GM19438 (cell line): ENCODE measurements at regions not wholly inside any gene's neighbourhood (a gene's known extent, or its start where the extent isn't known, plus 50 kb on each side); places are given as distances from the start of the nearest gene placed in this dataset.
"Not testable (repeated sequence)": the region's sequence is repeated elsewhere in the genome, so short reads cannot be mapped to it uniquely, and the experiment has no call there.

Experiments
- ATAC-seq: cut with Tn5 transposase; IDR thresholded peaks from one replicate; pipeline ENCODE4 v1.9.1; 2021; ENCODE audit warnings: low read depth; ENCODE audit not compliant: unreplicated experiment

DNA sequence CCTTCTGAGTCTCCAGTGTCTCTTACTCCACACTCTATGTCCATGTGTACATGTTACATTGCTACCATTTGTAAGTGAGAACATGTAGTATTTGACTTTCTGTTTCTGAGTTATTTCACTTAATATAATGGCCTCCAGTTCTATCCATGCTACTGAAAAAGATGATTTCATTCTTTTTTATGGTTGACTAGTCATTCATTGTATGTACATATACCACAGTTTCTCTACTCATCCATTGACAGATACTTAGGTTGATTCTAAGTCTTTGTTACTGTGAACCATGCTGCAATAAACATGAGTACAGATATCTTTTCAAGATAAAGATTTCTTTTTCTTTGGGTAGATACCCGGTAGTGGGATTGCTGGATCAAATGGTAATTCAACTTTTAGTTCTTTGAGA, 107.1 kb upstream of the CHD1 start:
- no peak for ATAC-seq

DNA sequence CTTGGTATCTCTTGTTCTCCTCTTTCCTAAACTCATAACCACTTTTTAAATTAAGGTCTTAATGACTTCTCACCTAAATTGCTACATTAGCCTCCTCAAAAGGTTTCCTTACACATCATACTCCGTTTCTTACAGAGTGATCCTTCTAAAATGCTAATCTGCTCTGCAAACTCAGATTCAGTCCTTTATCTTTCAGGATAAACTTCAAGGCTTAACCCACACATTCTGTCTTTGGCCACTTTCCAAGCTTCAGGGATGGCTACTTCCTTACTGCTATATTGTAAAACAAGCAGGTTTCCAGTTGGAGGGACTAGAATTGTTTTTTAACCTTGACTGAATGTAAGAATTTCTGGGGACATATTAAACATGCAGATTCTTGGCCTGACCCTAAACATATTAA, 105.5 kb upstream of the CHD1 start:
- ATAC-seq: no peak

DNA sequence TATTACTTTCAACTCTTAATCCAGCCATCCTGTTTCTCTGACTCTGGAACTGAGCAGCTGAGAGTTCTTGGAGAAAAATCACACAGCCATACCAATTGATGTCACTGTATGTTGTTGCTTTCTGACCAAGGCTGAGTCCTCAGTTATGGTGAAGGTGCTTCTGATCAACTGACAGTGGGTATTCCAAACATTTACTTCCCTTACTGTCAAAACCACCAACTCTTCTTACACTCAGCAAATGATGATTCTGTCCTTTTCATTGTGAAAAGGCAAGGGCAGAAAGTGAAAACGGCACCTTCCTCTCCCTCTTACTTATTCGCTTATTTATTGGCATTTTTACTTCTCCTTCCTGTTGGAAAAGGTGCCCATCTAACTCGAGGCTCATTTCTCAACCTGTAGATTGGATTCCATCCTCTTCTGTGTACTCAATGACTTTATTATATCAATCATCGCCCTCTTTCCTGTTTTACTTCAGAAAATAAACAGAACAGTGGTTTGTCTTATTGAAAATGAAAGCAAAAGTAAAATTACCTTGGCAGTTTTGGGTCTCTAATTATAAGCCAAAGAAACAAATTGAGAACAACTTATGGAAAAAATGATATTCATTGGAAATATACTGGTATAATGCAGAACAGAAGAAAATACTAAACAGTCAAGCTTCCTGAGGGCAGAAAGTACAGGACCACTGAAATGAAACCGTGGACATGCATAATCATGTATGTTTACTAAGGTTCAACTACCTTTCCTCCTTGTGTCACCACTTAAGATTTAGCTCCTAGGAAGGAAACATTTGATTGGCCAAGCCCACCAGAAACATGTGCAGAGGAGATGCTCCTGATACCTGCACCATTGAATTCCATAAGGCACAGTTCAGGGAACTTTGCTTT, 104.5 kb upstream of the CHD1 start:
- peak; percentile 9 for ATAC-seq

DNA sequence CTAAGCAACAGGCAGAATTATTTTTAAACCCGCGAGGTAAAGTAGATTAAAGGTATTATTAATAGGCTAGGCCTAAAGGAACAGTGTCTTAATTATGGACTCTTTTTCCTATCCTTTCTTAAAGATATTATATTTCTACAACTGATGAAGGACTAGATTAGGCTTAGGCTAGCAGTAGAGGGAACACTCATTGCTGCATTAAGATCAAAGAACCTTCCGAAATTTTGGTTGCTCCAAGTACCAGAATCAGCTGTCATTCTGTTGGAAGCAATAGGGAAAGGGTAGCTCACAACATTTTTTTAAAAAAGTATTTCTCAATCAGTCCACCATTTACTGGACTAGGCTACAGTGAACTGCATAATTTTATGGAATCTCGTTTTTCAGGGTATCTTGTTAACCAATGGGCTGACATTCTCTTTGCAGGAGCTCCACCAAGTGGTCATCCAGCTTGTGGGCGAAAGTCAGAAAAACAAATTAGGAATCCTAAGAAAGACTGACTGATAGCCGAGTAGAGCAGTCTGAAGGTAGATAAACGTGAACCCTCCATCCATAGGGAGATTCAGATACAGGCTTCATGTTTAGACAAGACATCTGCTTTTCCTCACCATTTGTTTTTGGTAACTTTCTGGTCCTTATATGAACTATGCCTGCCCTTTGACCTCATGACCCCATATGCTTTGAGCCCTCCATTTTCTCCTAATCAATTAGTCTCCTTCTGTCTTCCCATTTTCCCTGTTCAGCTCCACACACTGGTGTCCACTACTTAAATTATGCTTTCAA, 103.6 kb upstream of the CHD1 start:
- ATAC-seq: peak; percentile 44

DNA sequence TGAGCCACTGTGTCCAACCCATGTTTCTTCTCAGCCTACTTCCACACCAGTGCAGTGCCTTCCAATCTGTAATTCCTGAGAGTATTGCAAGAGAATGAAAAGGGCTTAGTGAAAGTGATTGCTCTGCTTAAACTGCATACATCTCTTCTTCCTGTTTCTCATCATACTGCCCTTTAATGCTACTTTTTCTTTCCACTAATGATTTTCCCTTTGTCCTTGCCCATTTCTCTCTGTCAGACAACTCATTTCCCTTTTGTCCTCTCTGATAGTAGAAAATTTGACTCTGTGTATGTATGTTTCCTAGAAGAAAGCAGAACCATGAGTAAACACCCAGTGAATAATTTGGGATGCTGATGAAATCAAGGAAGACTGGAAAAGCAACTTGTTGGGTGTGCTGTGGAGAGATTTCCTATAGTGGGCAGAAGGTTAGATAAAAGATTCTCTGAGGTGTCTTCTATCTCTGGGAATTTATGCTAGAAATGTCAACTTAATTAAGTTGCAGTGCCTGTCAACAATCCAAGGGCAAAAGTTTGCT, 102.2 kb upstream of the CHD1 start:
- no peak for ATAC-seq

DNA sequence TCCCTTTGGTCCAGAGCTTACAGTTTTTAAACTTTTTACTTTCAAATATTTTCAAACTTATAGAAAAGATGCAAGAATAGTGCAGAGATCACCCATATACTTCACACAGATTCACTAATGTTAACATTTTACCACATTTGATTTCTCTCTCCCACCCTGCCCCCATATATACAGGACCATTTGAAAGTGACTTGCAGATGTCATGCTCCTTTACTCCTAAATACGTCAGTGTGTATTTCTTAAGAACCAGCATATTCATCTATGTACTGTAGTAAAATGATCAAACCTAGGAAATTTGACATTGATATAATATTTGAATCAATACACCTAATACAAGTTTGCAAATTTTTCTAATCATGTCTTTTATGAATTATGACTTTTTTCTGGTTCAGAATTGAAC, 100.4 kb upstream of the CHD1 start:
- ATAC-seq: no peak

DNA sequence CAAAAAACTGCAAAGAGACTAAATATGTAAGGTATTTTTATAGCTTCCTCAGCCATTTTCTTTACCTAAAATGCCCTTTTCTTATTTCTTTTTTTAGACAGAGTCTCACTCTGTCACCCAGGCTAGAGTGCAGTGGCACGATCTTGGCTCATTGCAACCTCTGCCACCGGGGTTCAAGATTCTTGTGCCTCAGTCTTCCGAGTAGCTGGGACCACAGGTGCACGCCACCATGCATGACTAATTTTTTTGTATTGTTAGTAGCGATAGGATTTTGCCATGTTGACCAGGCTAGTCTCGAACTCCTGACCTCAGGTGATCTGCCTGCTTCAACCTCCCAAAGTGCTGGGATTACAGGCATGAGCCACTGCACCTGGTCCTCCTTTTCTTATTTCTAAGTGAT, 99.4 kb upstream of the CHD1 start:
- not testable (repeated sequence) for ATAC-seq

DNA sequence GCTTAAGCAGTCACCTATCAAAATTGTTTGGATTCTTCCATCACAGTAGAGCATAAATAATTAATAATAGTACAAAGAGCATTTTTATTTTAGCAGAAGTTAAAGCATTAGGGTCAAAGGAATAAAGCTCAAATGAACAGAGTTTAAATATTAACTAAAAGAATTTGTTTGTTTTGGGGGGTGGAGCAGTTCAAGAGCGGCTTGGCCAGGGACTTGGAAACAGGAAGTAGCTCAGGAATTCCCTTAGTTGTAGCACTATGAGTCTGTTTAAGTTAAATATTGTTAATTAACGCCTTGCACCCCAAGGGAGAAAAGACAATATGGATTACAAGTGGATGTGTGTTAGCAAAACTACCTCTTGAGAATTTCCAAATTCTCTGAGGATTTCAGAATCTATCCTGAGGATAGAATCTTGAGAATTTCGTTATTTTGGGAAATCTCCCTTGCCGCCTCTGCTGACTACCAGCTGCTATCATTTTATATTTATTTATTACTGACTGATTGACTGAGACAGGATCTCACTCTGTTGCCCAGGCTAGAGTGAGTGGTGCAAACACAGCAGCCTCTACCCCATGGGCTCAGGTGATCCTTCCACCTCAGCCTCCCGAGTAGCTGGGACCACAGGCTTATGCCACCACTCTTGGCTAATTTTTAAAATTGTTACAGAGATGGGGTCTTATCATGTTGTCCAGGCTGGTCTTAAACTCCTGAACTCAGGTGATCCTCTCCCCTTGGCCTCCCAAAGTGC, 96.7 kb upstream of the CHD1 start:
- ATAC-seq: no peak

DNA sequence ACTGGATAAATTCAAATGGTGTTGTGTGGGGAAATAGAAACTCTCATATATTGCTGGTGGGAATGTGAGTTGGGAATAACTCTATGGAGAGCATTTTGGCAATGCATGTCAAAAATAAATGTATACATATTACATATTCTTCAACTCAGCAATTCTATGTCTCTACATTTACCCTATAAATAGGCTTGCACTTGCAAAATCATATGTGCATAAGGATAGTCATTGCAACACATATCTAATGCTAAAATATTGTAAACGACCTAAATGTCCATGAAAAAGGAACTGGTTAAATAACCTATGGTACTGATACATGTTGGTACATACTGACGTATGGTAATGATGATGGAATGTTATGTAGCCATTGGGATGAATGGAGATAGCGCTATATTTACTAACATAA, 94.5 kb upstream of the CHD1 start:
- no peak for ATAC-seq

DNA sequence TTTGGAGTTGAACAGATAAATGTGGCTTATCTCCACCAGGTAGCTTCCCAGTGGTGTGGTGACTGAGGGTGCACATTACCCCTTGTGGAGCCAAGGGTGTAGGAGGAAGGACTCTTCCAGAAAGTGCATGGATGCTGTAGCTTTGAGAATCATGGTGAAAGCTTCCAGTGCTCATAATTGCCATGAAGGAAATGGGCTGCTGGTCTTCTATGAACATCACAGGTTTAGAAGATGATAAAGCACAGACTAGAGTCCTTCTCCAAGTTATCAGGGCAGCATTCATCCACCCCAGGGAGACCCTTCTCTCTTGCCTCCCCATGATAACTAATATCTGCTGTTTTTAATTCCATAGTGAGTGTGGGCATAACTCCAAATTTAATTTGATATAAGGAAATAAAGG, 93.4 kb upstream of the CHD1 start:
- ATAC-seq: no peak

DNA sequence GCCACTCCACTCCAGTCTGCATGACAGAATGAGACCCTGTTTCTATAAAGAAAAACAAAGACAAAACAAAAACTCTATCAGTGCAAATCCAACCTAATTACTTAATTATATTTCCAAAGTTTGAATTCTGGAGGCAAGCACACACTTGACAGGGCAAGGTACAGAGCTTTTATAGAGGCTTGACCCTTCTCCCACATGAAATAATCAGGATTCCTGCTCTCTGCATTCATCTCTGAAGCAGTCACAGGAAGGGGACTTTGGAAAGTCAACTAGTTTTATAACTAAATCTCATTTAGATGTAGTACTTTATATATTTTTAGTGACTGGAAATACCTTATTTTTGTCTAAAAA, 91.9 kb upstream of the CHD1 start:
- no peak for ATAC-seq

DNA sequence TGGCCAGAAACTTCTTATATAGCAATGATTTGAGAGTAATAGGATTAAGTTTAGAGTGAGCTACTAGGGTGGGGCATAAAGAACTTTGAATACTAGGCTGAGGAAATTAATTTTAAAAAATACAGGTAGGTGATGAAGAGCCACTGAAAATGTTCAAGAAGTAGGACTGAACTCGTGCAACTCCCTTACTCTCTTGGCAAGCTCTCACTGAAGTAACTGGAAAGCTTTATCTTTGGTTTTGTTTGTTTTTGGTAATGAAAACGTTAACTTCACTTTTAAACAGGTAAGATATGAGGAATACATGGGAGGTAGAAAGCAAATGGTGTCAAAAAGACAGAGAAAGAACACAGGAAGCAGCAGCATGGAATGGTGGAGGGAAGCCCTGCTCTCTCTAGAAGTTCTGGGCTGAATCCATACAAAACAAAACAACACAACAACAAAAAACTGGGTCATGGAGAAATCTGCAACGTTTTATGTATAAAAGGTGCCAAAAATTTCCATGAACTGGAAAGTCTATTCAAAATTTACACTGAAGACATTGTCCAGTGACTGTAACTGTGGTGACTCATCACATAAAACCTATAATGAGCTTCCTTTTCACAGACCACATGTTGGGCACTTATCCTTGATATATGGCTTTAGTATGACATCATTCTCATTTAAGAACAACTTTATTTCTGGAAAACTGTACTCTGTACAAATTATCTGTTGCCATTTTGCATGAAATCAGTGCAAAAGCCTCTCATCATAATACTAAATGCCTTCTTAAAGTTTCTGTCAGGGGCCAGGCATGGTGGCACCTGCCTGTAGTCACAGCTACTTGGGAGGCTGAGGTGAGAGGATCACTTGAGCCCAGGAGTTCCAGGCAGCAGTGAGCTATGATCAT, 91.2 kb upstream of the CHD1 start:
- peak; percentile 73 for ATAC-seq

DNA sequence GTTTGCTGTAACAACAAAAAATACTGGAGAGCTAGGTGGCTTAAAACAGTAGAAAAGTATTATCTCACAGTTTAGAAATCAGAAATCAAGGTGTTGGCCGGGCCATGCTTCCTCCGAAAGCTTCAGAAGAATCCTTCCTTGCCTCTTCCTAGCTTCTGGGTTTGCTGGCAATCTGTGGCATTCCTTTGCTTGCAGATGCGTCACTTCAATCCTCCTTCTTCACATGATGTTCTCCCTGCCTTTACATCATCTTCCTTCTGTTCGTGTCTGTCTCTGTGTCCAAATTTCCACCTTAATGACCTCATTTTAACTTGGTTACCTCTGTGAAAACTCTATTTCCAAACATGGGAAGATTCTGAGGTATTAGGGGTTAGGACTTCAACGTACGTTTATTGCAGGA, 90.4 kb upstream of the CHD1 start:
- ATAC-seq: no peak

DNA sequence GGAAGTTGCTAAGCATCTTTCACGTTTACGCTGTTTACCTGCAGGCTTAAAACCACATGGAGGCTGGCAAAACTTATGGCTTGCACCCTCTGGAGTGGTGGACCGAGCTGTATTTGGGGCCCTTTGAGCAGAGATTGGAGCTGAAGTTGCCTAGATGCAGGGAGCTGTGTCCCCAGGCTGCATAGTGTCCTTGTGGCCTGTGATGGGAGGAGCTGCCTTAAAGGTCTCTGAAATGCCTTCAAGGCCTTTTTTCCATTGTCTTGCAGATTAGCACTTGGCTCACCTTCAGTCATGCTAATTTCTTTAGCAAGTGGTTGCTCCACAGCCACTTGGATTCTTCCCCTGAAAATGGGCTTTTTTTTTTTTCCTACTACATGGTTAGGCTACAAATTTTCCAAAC, 81.5 kb upstream of the CHD1 start:
- no peak for ATAC-seq

DNA sequence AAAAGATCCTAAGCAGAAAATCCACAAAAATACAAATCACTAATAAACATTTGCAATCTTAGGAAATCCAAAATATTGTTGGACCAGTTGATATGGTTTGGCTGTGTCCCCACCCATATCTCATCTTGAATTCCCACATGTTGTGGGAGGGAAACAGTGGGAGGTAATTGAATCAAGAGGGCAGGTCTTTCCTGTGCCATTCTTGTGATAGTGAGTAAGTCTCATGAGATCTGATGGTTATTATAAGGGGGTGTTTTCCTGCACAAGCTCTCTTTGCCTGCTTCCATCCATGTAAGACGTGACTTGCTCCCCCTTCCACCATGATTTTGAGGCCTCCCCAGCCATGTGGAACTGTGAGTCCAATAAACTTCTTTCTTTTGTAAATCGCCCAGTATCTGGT, 79.2 kb upstream of the CHD1 start:
- not testable (repeated sequence) for ATAC-seq

DNA sequence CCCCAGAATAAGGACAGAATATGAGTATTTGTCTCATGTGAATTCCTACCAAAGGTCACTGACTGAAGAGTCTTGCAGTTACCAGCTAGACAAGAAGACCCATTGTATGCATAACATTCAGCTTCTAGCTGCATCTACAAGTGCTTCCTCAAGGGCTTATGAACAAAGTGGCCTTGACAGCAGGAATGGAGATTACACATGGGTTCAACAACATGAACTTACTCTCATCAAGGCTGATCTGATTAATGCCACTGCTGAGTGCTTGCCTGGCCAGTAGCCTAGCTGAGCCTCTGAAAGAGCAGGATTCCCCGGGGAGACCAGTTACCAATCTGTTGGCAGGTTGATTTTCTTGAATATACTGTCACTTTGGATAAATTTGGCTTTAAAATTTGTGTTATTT, 76.7 kb upstream of the CHD1 start:
- ATAC-seq: peak; percentile 19

DNA sequence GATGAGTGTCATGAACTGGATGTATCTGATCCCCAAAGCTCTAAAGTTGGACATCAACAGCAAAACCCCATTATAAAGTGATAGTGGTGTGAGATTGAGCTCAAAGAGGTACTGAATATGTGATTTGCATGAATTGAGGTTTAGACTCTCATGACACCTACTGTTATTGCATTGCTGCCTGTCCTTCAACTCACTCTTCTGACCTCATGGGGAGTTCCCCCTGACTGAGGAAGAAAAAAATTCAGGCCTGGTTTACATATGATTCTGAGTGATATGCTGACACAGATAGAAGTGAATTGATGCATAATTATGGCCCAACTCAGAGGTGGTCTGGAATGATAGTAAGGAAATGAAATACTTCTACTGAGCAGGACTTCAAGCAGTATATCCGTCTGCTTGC, 76.2 kb upstream of the CHD1 start:
- ATAC-seq: peak; percentile 98

DNA sequence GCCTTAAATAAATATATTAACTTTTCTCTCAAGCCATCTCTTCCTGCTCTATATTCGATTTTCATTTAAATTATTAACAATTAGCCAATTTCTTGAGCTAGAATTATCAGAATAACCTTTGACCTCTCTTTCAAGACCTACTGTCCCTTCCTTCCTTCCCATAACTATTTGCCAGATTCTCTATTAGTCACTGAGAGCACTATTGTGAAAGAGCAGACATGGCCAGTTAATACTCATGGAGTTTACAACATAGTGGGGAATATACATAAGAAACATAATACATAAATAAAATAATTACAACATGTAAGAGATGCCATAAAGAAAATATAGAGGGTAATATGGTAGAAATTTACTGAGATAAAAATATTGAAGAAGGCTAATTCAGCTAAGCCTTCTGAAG, 72.1 kb upstream of the CHD1 start:
- ATAC-seq: no peak

DNA sequence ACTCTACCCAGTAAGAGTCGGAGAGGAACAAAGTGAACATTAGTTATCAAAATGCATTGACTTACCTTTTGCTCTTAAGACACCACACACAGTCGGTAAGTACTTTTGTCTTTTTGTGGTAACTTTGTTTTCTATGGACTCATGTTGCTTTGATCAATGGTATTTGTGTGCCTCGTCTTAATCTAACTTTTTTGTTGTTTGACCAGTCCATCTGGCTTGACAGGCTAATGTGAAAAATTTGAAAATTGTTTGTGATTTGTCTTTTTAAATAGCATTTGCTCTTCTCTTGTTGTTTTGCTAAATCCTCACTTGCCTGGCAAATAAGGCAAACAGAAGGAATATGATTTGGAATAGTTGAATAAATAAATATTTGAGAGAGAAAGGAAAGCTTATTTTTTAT, 71.4 kb upstream of the CHD1 start:
- ATAC-seq: no peak

DNA sequence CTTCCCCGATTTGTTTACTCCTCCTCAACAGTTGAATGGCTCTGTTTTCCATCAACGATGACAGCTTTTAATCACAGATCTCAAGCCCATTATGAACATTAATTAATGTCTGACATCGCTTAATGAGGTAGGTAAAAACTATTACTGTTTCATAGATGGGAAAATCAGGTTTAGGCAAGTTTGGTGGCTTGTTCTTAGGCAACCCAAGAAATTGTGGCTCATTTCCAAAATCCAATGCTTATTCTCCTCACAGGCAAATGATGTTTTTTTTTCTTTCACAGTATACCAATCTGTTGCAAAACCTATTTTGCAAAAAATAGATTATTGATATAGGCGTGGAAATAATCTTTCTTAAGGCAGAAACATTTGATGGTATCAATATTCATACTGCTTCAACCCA, 70.8 kb upstream of the CHD1 start:
- no peak for ATAC-seq
